Activated B cell treated with CpG ODN at 0.5 μM for 24 hours (primary cell): ENCODE measurements at regions not wholly inside any gene's neighbourhood (a gene's known extent, or its start where the extent isn't known, plus 50 kb on each side); places are given as distances from the start of the nearest gene placed in this dataset.

Experiments used
- ATAC-seq: fragments of 200-7000 bp; cut with Tn5 transposase; one replicate; pipeline ENCODE4 v1.10.0; 2021; ENCODE audit warnings: low read depth, mild to moderate bottlenecking, moderate library complexity
- CTCF ChIA-PET: fragments of 350-600 bp; sonication (Branson Sonifier 250); formaldehyde crosslinking; loops from one replicate; lab custom pipeline; 2021; ENCODE audit warnings: antibody characterized with exemption; lab: Charles Lee
- POLR2A ChIA-PET: fragments of 350-600 bp; sonication (Branson Sonifier 250); formaldehyde crosslinking; loops from one replicate; lab custom pipeline; 2021; ENCODE audit warnings: antibody characterized with exemption; lab: Charles Lee
- DNase-seq: peaks from one replicate; pipeline ENCODE4 v3.0.0; 2022
- H3K27ac Mint-ChIP-seq: one replicate; pipeline ENCODE4 v1.8.0; 2020; ENCODE audit warnings: mixed read lengths
- H3K27me3 Mint-ChIP-seq: one replicate; pipeline ENCODE4 v1.8.0; 2021; ENCODE audit warnings: mixed read lengths
- H3K36me3 Mint-ChIP-seq: one replicate; pipeline ENCODE4 v1.8.0; 2021; ENCODE audit warnings: low read depth, mixed read lengths
- H3K4me1 Mint-ChIP-seq: one replicate; pipeline ENCODE4 v1.8.0; 2021; ENCODE audit warnings: mixed read lengths
- H3K4me3 Mint-ChIP-seq: one replicate; pipeline ENCODE4 v1.8.0; 2020; ENCODE audit warnings: mild to moderate bottlenecking, mixed read lengths
- H3K9me3 Mint-ChIP-seq: one replicate; pipeline ENCODE4 v1.8.0; 2020; ENCODE audit warnings: mixed read lengths
- CTCF ChIP-seq: fragments of 200-600 bp; IDR thresholded peaks from one replicate; pipeline ENCODE4 v1.8.0; 2022; ENCODE audit warnings: antibody characterized with exemption, mild to moderate bottlenecking
- intact Hi-C: fragments of 100-400 bp; cut with micrococcal nuclease; formaldehyde crosslinking; loops from one replicate; pipeline ENCODE4 v1.15.1; 2024

GRCh38 chr1:14138135-14138506 is 438.1 kb downstream of the PRDM2 start:
- DNase-seq: no peak
- H3K36me3 Mint-ChIP-seq: no peaks in the 10 kb centered on the region
- CTCF ChIA-PET: no interaction called here
- no peak overlapping the region for H3K4me3 Mint-ChIP-seq
- no peak for TF ChIP-seq CTCF
- H3K4me1 Mint-ChIP-seq: no peaks in the 10 kb centered on the region
- H3K9me3 Mint-ChIP-seq: no peaks in the 10 kb centered on the region
- no peak for ATAC-seq
- H3K27ac Mint-ChIP-seq: no peak overlapping the region
- H3K27me3 Mint-ChIP-seq: no peaks in the 10 kb centered on the region
- intact Hi-C loops: no loop called here
- POLR2A ChIA-PET: no interaction called here

GRCh38 chr1:14138687-14139086 is 438.7 kb downstream of the PRDM2 start:
- no peak for TF ChIP-seq CTCF
- POLR2A ChIA-PET: no interaction called here
- H3K4me3 Mint-ChIP-seq: no peak overlapping the region
- intact Hi-C loops: no loop called here
- ATAC-seq (no peak), DNase-seq (no peak)
- no peaks in the 10 kb centered on the region for H3K9me3 Mint-ChIP-seq
- H3K27me3 Mint-ChIP-seq: no peaks in the 10 kb centered on the region
- H3K27ac Mint-ChIP-seq: no peak overlapping the region
- CTCF ChIA-PET: no interaction called here
- H3K36me3 Mint-ChIP-seq: no peaks in the 10 kb centered on the region
- no peaks in the 10 kb centered on the region for H3K4me1 Mint-ChIP-seq

- Mint-ChIP-seq H3K9me3 (no peaks in the 10 kb centered on the region), H3K36me3 (no peaks in the 10 kb centered on the region), H3K27me3 (peaks cover 3% of the 10 kb centered on the region), H3K27ac (no peak overlapping the region), H3K4me3 (no peak overlapping the region), H3K4me1 (no peaks in the 10 kb centered on the region)
- TF ChIP-seq CTCF: no peak
- ChIA-PET CTCF (no interaction called here), POLR2A (no interaction called here)
- intact Hi-C loops: no loop called here
- ATAC-seq (no peak), DNase-seq (no peak)
Measured at GRCh38 chr1:14140831-14141401, 440.9 kb downstream of the PRDM2 start.

GRCh38 chr1:14141656-14142055 is 441.7 kb downstream of the PRDM2 start:
- DNase-seq (no peak), ATAC-seq (no peak)
- POLR2A ChIA-PET: no interaction called here
- intact Hi-C loops: no loop called here
- Mint-ChIP-seq H3K36me3 (no peaks in the 10 kb centered on the region), H3K9me3 (no peaks in the 10 kb centered on the region), H3K27me3 (peaks cover 3% of the 10 kb centered on the region), H3K4me3 (no peak overlapping the region), H3K4me1 (no peaks in the 10 kb centered on the region), H3K27ac (no peak overlapping the region)
- no peak for TF ChIP-seq CTCF
- CTCF ChIA-PET: no interaction called here

- Mint-ChIP-seq H3K36me3 (no peaks in the 10 kb centered on the region), H3K4me1 (no peaks in the 10 kb centered on the region), H3K9me3 (no peaks in the 10 kb centered on the region), H3K4me3 (no peak overlapping the region), H3K27ac (no peak overlapping the region), H3K27me3 (peaks cover 3% of the 10 kb centered on the region)
- ChIA-PET CTCF (no interaction called here), POLR2A (no interaction called here)
- intact Hi-C loops: no loop called here
- TF ChIP-seq CTCF: no peak
- ATAC-seq (no peak), DNase-seq (no peak)
Measured at GRCh38 chr1:14142397-14143100, 442.6 kb downstream of the PRDM2 start.
